GM23338 (cell line): ENCODE measurements at regions not wholly inside any gene's neighbourhood (a gene's known extent, or its start where the extent isn't known, plus 50 kb on each side); places are given as distances from the start of the nearest gene placed in this dataset.

Experiments
- EZH2phosphoT487 ChIP-seq: fragments of 200-600 bp; sonication (generic); IDR thresholded peaks from one replicate; pipeline ENCODE4 v1.8.1; 2018; ENCODE audit warnings: antibody characterized with exemption; ENCODE audit not compliant: unreplicated experiment
- TF ChIP-seq, protein P1 (sequence below), 2 experiments: fragments of 200-600 bp in 1 of 2; sonication (generic) in 1 of 2; conservative IDR thresholded peaks; 2 replicates each; pipeline versions ENCODE4 v1.5.1 to v1.6.1; 2016 to 2017; ENCODE audit warnings: antibody characterized with exemption in 2 of 2, low read depth in 2 of 2, mild to moderate bottlenecking in 2 of 2, moderate library complexity in 1 of 2

DNA sequence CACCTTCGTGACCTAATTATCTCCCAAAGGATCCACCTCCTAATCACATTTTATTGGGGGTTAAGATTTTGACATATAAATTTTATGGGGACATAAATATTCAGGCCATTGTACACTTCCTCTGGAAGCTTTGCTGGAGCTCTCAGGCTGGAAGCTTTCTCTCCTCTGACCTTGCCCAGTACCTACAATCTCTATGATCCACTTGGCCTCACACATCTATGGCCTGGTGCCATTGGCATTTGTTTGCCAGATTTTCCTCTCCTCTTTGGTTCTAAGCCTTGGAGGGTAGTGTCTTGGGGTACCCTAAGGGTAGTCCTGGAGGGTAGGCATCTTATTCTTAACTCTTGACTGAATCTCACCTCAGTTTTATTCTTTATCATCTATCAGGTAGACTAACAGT is 79.0 kb downstream of the HLX start:
- TF ChIP-seq, protein P1, sequence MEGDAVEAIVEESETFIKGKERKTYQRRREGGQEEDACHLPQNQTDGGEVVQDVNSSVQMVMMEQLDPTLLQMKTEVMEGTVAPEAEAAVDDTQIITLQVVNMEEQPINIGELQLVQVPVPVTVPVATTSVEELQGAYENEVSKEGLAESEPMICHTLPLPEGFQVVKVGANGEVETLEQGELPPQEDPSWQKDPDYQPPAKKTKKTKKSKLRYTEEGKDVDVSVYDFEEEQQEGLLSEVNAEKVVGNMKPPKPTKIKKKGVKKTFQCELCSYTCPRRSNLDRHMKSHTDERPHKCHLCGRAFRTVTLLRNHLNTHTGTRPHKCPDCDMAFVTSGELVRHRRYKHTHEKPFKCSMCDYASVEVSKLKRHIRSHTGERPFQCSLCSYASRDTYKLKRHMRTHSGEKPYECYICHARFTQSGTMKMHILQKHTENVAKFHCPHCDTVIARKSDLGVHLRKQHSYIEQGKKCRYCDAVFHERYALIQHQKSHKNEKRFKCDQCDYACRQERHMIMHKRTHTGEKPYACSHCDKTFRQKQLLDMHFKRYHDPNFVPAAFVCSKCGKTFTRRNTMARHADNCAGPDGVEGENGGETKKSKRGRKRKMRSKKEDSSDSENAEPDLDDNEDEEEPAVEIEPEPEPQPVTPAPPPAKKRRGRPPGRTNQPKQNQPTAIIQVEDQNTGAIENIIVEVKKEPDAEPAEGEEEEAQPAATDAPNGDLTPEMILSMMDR (conservative IDR thresholded peaks at IDR 0.05; ENCODE audit: low read depth in 2 of 2) = no peak
- no peak for TF ChIP-seq EZH2phosphoT487
